GM20431 (cell line): ENCODE measurements at regions not wholly inside any gene's neighbourhood (a gene's known extent, or its start where the extent isn't known, plus 50 kb on each side); places are given as distances from the start of the nearest gene placed in this dataset.

Experiments used
- in situ Hi-C: fragments of 300-500 bp; cut with MseI, MboI; formaldehyde crosslinking; loops from one replicate; pipeline ENCODE4 v1.15.0; 2020; ENCODE audit warnings: low sequenced_read_pairs; ENCODE audit not compliant: unreplicated experiment

GRCh38 chr6:48233063-48233462 lies 122.1 kb upstream of the PTCHD4 start:
- in situ Hi-C loops = no loop called here

GRCh38 chr6:48229841-48230240 lies 118.8 kb upstream of the PTCHD4 start:
- in situ Hi-C loops = no loop called here

- in situ Hi-C loops = no loop called here
Measured at GRCh38 chr6:48222241-48222640, 111.2 kb upstream of the PTCHD4 start.

- in situ Hi-C loops = no loop called here
Measured at GRCh38 chr6:48213076-48213788, 102.2 kb upstream of the PTCHD4 start.

GRCh38 chr6:48212501-48212900 lies 101.5 kb upstream of the PTCHD4 start:
- in situ Hi-C loops = no loop called here

- in situ Hi-C loops = no loop called here
Measured at GRCh38 chr6:48206091-48206490, 95.1 kb upstream of the PTCHD4 start.

GRCh38 chr6:48200869-48201390 lies 89.9 kb upstream of the PTCHD4 start:
- in situ Hi-C loops = no loop called here

- in situ Hi-C loops = no loop called here
Measured at GRCh38 chr6:48199499-48199898, 88.5 kb upstream of the PTCHD4 start.

GRCh38 chr6:48197941-48198340 lies 86.9 kb upstream of the PTCHD4 start:
- in situ Hi-C loops = no loop called here

GRCh38 chr6:48194596-48195295 lies 83.7 kb upstream of the PTCHD4 start:
- in situ Hi-C loops = no loop called here

- in situ Hi-C loops = no loop called here
Measured at GRCh38 chr6:48188158-48188557, 77.2 kb upstream of the PTCHD4 start.

GRCh38 chr6:48186746-48187145 lies 75.7 kb upstream of the PTCHD4 start:
- in situ Hi-C loops = no loop called here

GRCh38 chr6:48184648-48185047 lies 73.7 kb upstream of the PTCHD4 start:
- in situ Hi-C loops = no loop called here

- in situ Hi-C loops = no loop called here
Measured at GRCh38 chr6:48183811-48184605, 73.0 kb upstream of the PTCHD4 start.

- in situ Hi-C loops = no loop called here
Measured at GRCh38 chr6:48183178-48183577, 72.2 kb upstream of the PTCHD4 start.

GRCh38 chr6:48178700-48179099 lies 67.7 kb upstream of the PTCHD4 start:
- in situ Hi-C loops = no loop called here

- in situ Hi-C loops = no loop called here
Measured at GRCh38 chr6:48177786-48178185, 66.8 kb upstream of the PTCHD4 start.

- in situ Hi-C loops = no loop called here
Measured at GRCh38 chr6:48176645-48177308, 65.8 kb upstream of the PTCHD4 start.

- in situ Hi-C loops = no loop called here
Measured at GRCh38 chr6:48169635-48170034, 58.6 kb upstream of the PTCHD4 start.
